Lung (tissue), 11 donors: ENCODE measurements at regions not wholly inside any gene's neighbourhood (a gene's known extent, or its start where the extent isn't known, plus 50 kb on each side); places are given as distances from the start of the nearest gene placed in this dataset.
A peak's percentile ranks its signal among the peaks of the same experiment; 100 is the strongest.

Experiments
- ATAC-seq: fragments of 200-7000 bp; cut with Tn5 transposase; one replicate; pipeline ENCODE4 v1.9.1; 2020; ENCODE audit warnings: moderate number of reproducible peaks; ENCODE audit not compliant: insufficient read depth, low FRiP score
- DNase-seq, 3 donors: peaks; one replicate each; pipeline ENCODE4 v3.0.0-alpha.2; 2013 to 2017
- H3K27ac ChIP-seq, 2 donors: one replicate each; pipeline ENCODE4 v1.5.1; 2013; ENCODE audit warnings: mild to moderate bottlenecking in 2 of 2, moderate library complexity in 2 of 2, control low read depth in 1 of 2, inconsistent platforms in 1 of 2, low read depth in 1 of 2, low read length in 1 of 2
- H3K27me3 ChIP-seq, 3 donors: one replicate each; pipeline ENCODE4 v1.5.1; 2013; ENCODE audit warnings: low read length in 2 of 3; ENCODE audit not compliant: control insufficient read depth in 3 of 3, insufficient read depth in 3 of 3
- H3K36me3 ChIP-seq, 4 donors: one replicate each; pipeline ENCODE4 v1.5.1; 2013; ENCODE audit warnings: low read length in 4 of 4, mild to moderate bottlenecking in 1 of 4, moderate library complexity in 1 of 4; ENCODE audit not compliant: control insufficient read depth in 4 of 4, insufficient read depth in 4 of 4
- H3K4me1 ChIP-seq, 5 donors: one replicate each; pipeline ENCODE4 v1.5.1; 2013; ENCODE audit warnings: low read length in 5 of 5, mild to moderate bottlenecking in 2 of 5, moderate library complexity in 1 of 5; ENCODE audit not compliant: control insufficient read depth in 5 of 5, insufficient read depth in 5 of 5
- H3K4me3 ChIP-seq: one replicate; pipeline ENCODE4 v1.5.1; 2013; ENCODE audit warnings: mild to moderate bottlenecking, control low read depth, moderate library complexity
- H3K9ac ChIP-seq, 2 donors: one replicate each; pipeline ENCODE4 v1.5.1; 2013; ENCODE audit warnings: low read length in 2 of 2, control low read depth in 1 of 2; ENCODE audit not compliant: insufficient read depth in 1 of 2
- H3K9me3 ChIP-seq, 4 donors: one replicate each; pipeline ENCODE4 v1.5.1; 2013; ENCODE audit warnings: low read length in 3 of 4, mild to moderate bottlenecking in 1 of 4, moderate library complexity in 1 of 4; ENCODE audit not compliant: control insufficient read depth in 4 of 4, insufficient read depth in 3 of 4
- CTCF ChIP-seq: IDR thresholded peaks from 2 replicates; pipeline ENCODE4 v1.5.1; 2012; ENCODE audit warnings: mild to moderate bottlenecking; ENCODE audit errors: control extremely low read depth, extremely low read depth
- WGBS, 2 donors: extraction: QIAGEN DNeasy Blood & Tissue Kit; methylation state at CpG; one replicate each; pipeline ENCODE4 v1.1.7; 2013; 5-methylcytosine and 5-hydroxymethylcytosine counted together
- donor health status: control.
- donor health status: control.
- donor health status: Bipolar disorder and iron deficiency.
- donor health status: healthy.
- donor health status: DM: yes; HTN: yes; CAD: no.

GRCh38 chr15:70348581-70349344 lies 251.0 kb upstream of the TLE3 start:
- ATAC-seq (peak; percentile 63), DNase-seq (peak; percentile 54 to 69 (median 54))
- H3K9ac ChIP-seq, result no peak overlapping the region
- H3K27ac ChIP-seq, result no peak overlapping the region
- TF ChIP-seq CTCF, result no peak
- H3K36me3 ChIP-seq, result no peaks in the 10 kb centered on the region
- peaks cover 0 to 4% (median 0%) of the 10 kb centered on the region in 3 donors for H3K27me3 ChIP-seq
- peaks cover 0 to 38% (median 14%) of the 10 kb centered on the region in 5 donors for H3K4me1 ChIP-seq
- no peaks in the 10 kb centered on the region for H3K9me3 ChIP-seq
- 32 to 51% methylated on average over 17 of the region's 17 CpGs for WGBS, 2 donors
- no peak overlapping the region for H3K4me3 ChIP-seq

GRCh38 chr15:70348226-70348543 lies 250.5 kb upstream of the TLE3 start:
- TF ChIP-seq CTCF, result no peak
- H3K9me3 ChIP-seq, result no peaks in the 10 kb centered on the region
- 68 to 76% methylated on average over 2 of the region's 2 CpGs for WGBS, 2 donors
- peak; percentile 38 to 74 (median 55) for DNase-seq
- H3K9ac ChIP-seq, result no peak overlapping the region
- no peak overlapping the region for H3K4me3 ChIP-seq
- H3K27me3 ChIP-seq, result peaks cover 0 to 4% (median 0%) of the 10 kb centered on the region in 3 donors
- no peak overlapping the region for H3K27ac ChIP-seq
- no peaks in the 10 kb centered on the region for H3K36me3 ChIP-seq
- no peak for ATAC-seq
- peaks cover 0 to 44% (median 17%) of the 10 kb centered on the region in 5 donors for H3K4me1 ChIP-seq

- peak in 2 of 3 donors; percentile 13 to 35 for DNase-seq
- no peaks in the 10 kb centered on the region for H3K36me3 ChIP-seq
- peaks cover 0 to 4% (median 0%) of the 10 kb centered on the region in 3 donors for H3K27me3 ChIP-seq
- no peak for TF ChIP-seq CTCF
- ATAC-seq, result no peak
- 87 to 88% methylated on average over 7 of the region's 7 CpGs for WGBS, 2 donors
- no peak overlapping the region for H3K27ac ChIP-seq
- H3K9me3 ChIP-seq, result no peaks in the 10 kb centered on the region
- no peak overlapping the region for H3K9ac ChIP-seq
- peaks cover 0 to 50% (median 17%) of the 10 kb centered on the region in 5 donors for H3K4me1 ChIP-seq
- H3K4me3 ChIP-seq, result no peak overlapping the region
Measured at GRCh38 chr15:70347321-70348225, 249.9 kb upstream of the TLE3 start.
